Mammary epithelial cell (primary cell): ENCODE measurements at regions not wholly inside any gene's neighbourhood (a gene's known extent, or its start where the extent isn't known, plus 50 kb on each side); places are given as distances from the start of the nearest gene placed in this dataset.

Source experiments
- CTCF ChIP-seq, 2 donors: IDR thresholded peaks in 1 of 2; conservative IDR thresholded peaks in 1 of 2; 2 replicates each; pipeline ENCODE4 v1.5.1; 2011 to 2012; ENCODE audit warnings: inconsistent platforms in 2 of 2, low read length in 2 of 2, mild to moderate bottlenecking in 2 of 2, control low read depth in 1 of 2, low read depth in 1 of 2; ENCODE audit not compliant: insufficient read depth in 1 of 2; ENCODE audit errors: extremely low read depth in 1 of 2
- EZH2 ChIP-seq: IDR thresholded peaks from 2 replicates; pipeline ENCODE4 v1.6.1; 2012; ENCODE audit warnings: low read length, inconsistent platforms, borderline replicate concordance

GRCh38 chr6:67541586-67541985, 1093.5 kb upstream of the ADGRB3 start:
- TF ChIP-seq CTCF (conservative IDR thresholded peaks at IDR 0.05 in 1 of 2, IDR thresholded peaks at IDR 0.05 in 1 of 2; ENCODE audit: extremely low read depth in 1 of 2, insufficient read depth in 1 of 2, low read depth in 1 of 2, low read length in 2 of 2): no peak
- no peak for TF ChIP-seq EZH2
